Choroid plexus epithelial cell (primary cell): ENCODE measurements at regions not wholly inside any gene's neighbourhood (a gene's known extent, or its start where the extent isn't known, plus 50 kb on each side); places are given as distances from the start of the nearest gene placed in this dataset.

ENCODE experiments used
- DNase-seq: peaks from one replicate; pipeline ENCODE4 v3.0.0-alpha.2; 2010; ENCODE audit warnings: low read depth
- H3K4me3 ChIP-seq: 2 replicates; pipeline ENCODE4 v1.5.1; 2011; ENCODE audit warnings: low read depth, mild to moderate bottlenecking, control low read depth, low read length, moderate library complexity
- CTCF ChIP-seq: conservative IDR thresholded peaks from 2 replicates; pipeline ENCODE4 v1.5.1; 2011; ENCODE audit warnings: low read depth, mild to moderate bottlenecking, control low read depth, inconsistent platforms, low read length, moderate library complexity

- DNase-seq: no peak
- no peak overlapping the region for H3K4me3 ChIP-seq
- no peak for TF ChIP-seq CTCF
Observed at GRCh38 chr6:3535776-3536435, 79.1 kb upstream of the SLC22A23 start.

- H3K4me3 ChIP-seq: no peak overlapping the region
- no peak for DNase-seq
- TF ChIP-seq CTCF: no peak
Observed at GRCh38 chr6:3535033-3535775, 78.4 kb upstream of the SLC22A23 start.

- no peak for TF ChIP-seq CTCF
- H3K4me3 ChIP-seq: no peak overlapping the region
- peak; percentile 60 for DNase-seq
Observed at GRCh38 chr6:3534599-3534998, 77.7 kb upstream of the SLC22A23 start.

- DNase-seq: no peak
- H3K4me3 ChIP-seq: no peak overlapping the region
Observed at GRCh38 chr6:3533981-3534380, 77.1 kb upstream of the SLC22A23 start.

GRCh38 chr6:3532296-3532916 lies 75.6 kb upstream of the SLC22A23 start:
- no peak for TF ChIP-seq CTCF
- no peak for DNase-seq
- H3K4me3 ChIP-seq: no peak overlapping the region

More at GRCh38 chr6:3533981-3534380, 77.1 kb upstream of the SLC22A23 start:
- TF ChIP-seq CTCF: no peak

- no peak for TF ChIP-seq CTCF
- H3K4me3 ChIP-seq: no peak overlapping the region
- DNase-seq: no peak
Observed at GRCh38 chr6:3531481-3531880, 74.6 kb upstream of the SLC22A23 start.
